PC-3 (cell line): ENCODE measurements at regions not wholly inside any gene's neighbourhood (a gene's known extent, or its start where the extent isn't known, plus 50 kb on each side); places are given as distances from the start of the nearest gene placed in this dataset.

Experiments
- ATAC-seq: fragments of 200-7000 bp; cut with Tn5 transposase; 2 replicates; pipeline ENCODE4 v1.9.1; 2020; ENCODE audit warnings: mild to moderate bottlenecking, moderate library complexity
- BruUV-seq: library from RNA; stranded (reverse); fragments of 400-500 nt; replicated peaks from 2 replicates; lab custom pipeline; 2021; lab: Mats Ljungman, UMichigan
- CTCF ChIA-PET: fragments of 300-600 bp; sonication (Branson Sonifier 250); formaldehyde crosslinking; loops from one replicate; lab custom pipeline; 2022; ENCODE audit warnings: antibody characterized with exemption; lab: Charles Lee
- POLR2A ChIA-PET: fragments of 300-600 bp; sonication (Branson Sonifier 250); formaldehyde crosslinking; loops from one replicate; lab custom pipeline; 2022; ENCODE audit warnings: antibody characterized with exemption; ENCODE audit not compliant: unreplicated experiment; lab: Charles Lee
- DNase-seq: peaks from one replicate; pipeline ENCODE4 v3.0.0-alpha.2; 2015
- H2AFZ ChIP-seq: fragments of 300-600 bp; sonication (generic); 2 replicates; pipeline ENCODE4 v1.6.0; 2016; ENCODE audit warnings: antibody characterized with exemption, low read length
- H3F3A ChIP-seq: fragments of 300-600 bp; sonication (generic); one replicate; pipeline ENCODE4 v1.6.0; 2017; ENCODE audit warnings: antibody characterized with exemption, low read length, control low read depth, mild to moderate bottlenecking; ENCODE audit not compliant: unreplicated experiment
- H3K27ac ChIP-seq: fragments of 300-600 bp; sonication (generic); 2 replicates; pipeline ENCODE4 v1.5.1; 2016; ENCODE audit warnings: mild to moderate bottlenecking, low read length
- H3K27me3 ChIP-seq: fragments of 300-600 bp; sonication (generic); 2 replicates; pipeline ENCODE4 v1.6.1; 2016; ENCODE audit warnings: low read length, mixed read lengths
- H3K36me3 ChIP-seq: fragments of 300-600 bp; sonication (generic); 2 replicates; pipeline ENCODE4 v1.6.1; 2016; ENCODE audit warnings: low read depth, mixed run types, low read length, mixed read lengths
- H3K4me1 ChIP-seq: fragments of 300-600 bp; sonication (generic); 2 replicates; pipeline ENCODE4 v1.5.1; 2016; ENCODE audit warnings: low read length; ENCODE audit not compliant: insufficient read depth
- H3K4me2 ChIP-seq: fragments of 300-600 bp; sonication (generic); 2 replicates; pipeline ENCODE4 v1.6.0; 2016; ENCODE audit warnings: low read length
- H3K4me3 ChIP-seq: fragments of 300-600 bp; sonication (generic); 2 replicates; pipeline ENCODE4 v1.5.1; 2016; ENCODE audit warnings: mild to moderate bottlenecking, low read length, mixed read lengths
- H3K79me2 ChIP-seq: fragments of 300-600 bp; sonication (generic); 2 replicates; pipeline ENCODE4 v1.6.1; 2017; ENCODE audit warnings: low read length, mixed read lengths
- H3K9ac ChIP-seq: fragments of 300-600 bp; sonication (generic); 2 replicates; pipeline ENCODE4 v1.6.0; 2016; ENCODE audit warnings: mild to moderate bottlenecking, low read length
- H3K9me2 ChIP-seq: fragments of 300-600 bp; sonication (generic); replicated peaks from 2 replicates; pipeline ENCODE4 v1.6.1; 2016; ENCODE audit warnings: mixed run types, low read length, mixed read lengths
- H3K9me3 ChIP-seq: fragments of 300-600 bp; sonication (generic); 2 replicates; pipeline ENCODE4 v1.6.1; 2016; ENCODE audit warnings: low read length, mixed read lengths
- H4K20me1 ChIP-seq: fragments of 300-600 bp; sonication (generic); 2 replicates; pipeline ENCODE4 v1.6.1; 2016; ENCODE audit warnings: low read length, mixed read lengths
- CTCF ChIP-seq: fragments of 300-600 bp; sonication (generic); conservative IDR thresholded peaks from 2 replicates; pipeline ENCODE4 v1.5.1; 2017; ENCODE audit warnings: antibody characterized with exemption, low read depth, mild to moderate bottlenecking, low read length
- EZH2 ChIP-seq: fragments of 300-600 bp; sonication (generic); IDR thresholded peaks from one replicate; pipeline ENCODE4 v1.6.1; 2017; ENCODE audit warnings: antibody characterized with exemption, mild to moderate bottlenecking, low read length; ENCODE audit not compliant: unreplicated experiment
- EZH2phosphoT487 ChIP-seq: fragments of 300-600 bp; sonication (generic); IDR thresholded peaks from 2 replicates; pipeline ENCODE4 v1.6.1; 2018; ENCODE audit warnings: mild to moderate bottlenecking, antibody characterized with exemption, low read length, borderline replicate concordance
- intact Hi-C: fragments of 100-400 bp; cut with micrococcal nuclease; formaldehyde crosslinking; loops from 2 replicates; pipeline ENCODE4 v1.9.0; 2023

- Histone ChIP-seq H3K4me3 (no peak overlapping the region), H3K4me1 (no peaks in the 10 kb centered on the region), H3K79me2 (no peaks in the 10 kb centered on the region), H4K20me1 (no peaks in the 10 kb centered on the region), H3K9me2 (no peaks in the 10 kb centered on the region), H3F3A (no peaks in the 10 kb centered on the region), H3K27ac (no peak overlapping the region), H2AFZ (no peak overlapping the region), H3K4me2 (no peak overlapping the region), H3K9me3 (no peaks in the 10 kb centered on the region), H3K27me3 (no peaks in the 10 kb centered on the region), H3K36me3 (no peaks in the 10 kb centered on the region), H3K9ac (no peak overlapping the region)
- no TSS peak for BruUV-seq
- ATAC-seq (no peak), DNase-seq (no peak)
- ChIA-PET POLR2A (no interaction called here), CTCF (no interaction called here)
- no peak for TF ChIP-seq CTCF
- no peak for TF ChIP-seq EZH2phosphoT487
- no peak for TF ChIP-seq EZH2
- intact Hi-C loops, result no loop called here
Measured at GRCh38 chr9:135391759-135392158, 87.8 kb upstream of the PPP1R26 start.

GRCh38 chr9:135392511-135392910 is 87.1 kb upstream of the PPP1R26 start:
- H4K20me1 ChIP-seq, result no peaks in the 10 kb centered on the region
- ChIA-PET POLR2A (no interaction called here), CTCF (no interaction called here)
- BruUV-seq, result no TSS peak
- H3F3A ChIP-seq, result no peaks in the 10 kb centered on the region
- intact Hi-C loops, result no loop called here
- ATAC-seq, result no peak
- no peaks in the 10 kb centered on the region for H3K36me3 ChIP-seq
- H3K4me3 ChIP-seq, result no peak overlapping the region
- TF ChIP-seq CTCF, result no peak
- no peak for TF ChIP-seq EZH2phosphoT487
- no peak for TF ChIP-seq EZH2
- H3K9me2 ChIP-seq, result no peaks in the 10 kb centered on the region
- H2AFZ ChIP-seq, result no peak overlapping the region
- H3K9ac ChIP-seq, result no peak overlapping the region
- no peaks in the 10 kb centered on the region for H3K27me3 ChIP-seq
- H3K4me1 ChIP-seq, result no peaks in the 10 kb centered on the region
- no peak for DNase-seq
- no peak overlapping the region for H3K27ac ChIP-seq
- H3K4me2 ChIP-seq, result no peak overlapping the region
- no peaks in the 10 kb centered on the region for H3K9me3 ChIP-seq
- H3K79me2 ChIP-seq, result no peaks in the 10 kb centered on the region

GRCh38 chr9:135394131-135394530 is 85.5 kb upstream of the PPP1R26 start:
- DNase-seq (no peak), ATAC-seq (no peak)
- BruUV-seq, result no TSS peak
- TF ChIP-seq CTCF (no peak), EZH2 (no peak), EZH2phosphoT487 (no peak)
- no peaks in the 10 kb centered on the region for H3K9me3 ChIP-seq
- intact Hi-C loops, result no loop called here
- no peak overlapping the region for H3K4me3 ChIP-seq
- H3K4me2 ChIP-seq, result no peak overlapping the region
- no peaks in the 10 kb centered on the region for H3K9me2 ChIP-seq
- H3K27ac ChIP-seq, result no peak overlapping the region
- H4K20me1 ChIP-seq, result no peaks in the 10 kb centered on the region
- H3K79me2 ChIP-seq, result no peaks in the 10 kb centered on the region
- ChIA-PET CTCF (no interaction called here), POLR2A (no interaction called here)
- no peaks in the 10 kb centered on the region for H3K4me1 ChIP-seq
- no peaks in the 10 kb centered on the region for H3K36me3 ChIP-seq
- H3K9ac ChIP-seq, result no peak overlapping the region
- no peak overlapping the region for H2AFZ ChIP-seq
- no peaks in the 10 kb centered on the region for H3K27me3 ChIP-seq
- no peaks in the 10 kb centered on the region for H3F3A ChIP-seq
